Left ventricle myocardium inferior (tissue), 1 donor: ENCODE measurements at regions not wholly inside any gene's neighbourhood (a gene's known extent, or its start where the extent isn't known, plus 50 kb on each side); places are given as distances from the start of the nearest gene placed in this dataset.

Source experiments
- DNase-seq: peaks from one replicate; pipeline ENCODE4 v3.0.0-alpha.2; 2020
- H3K27ac ChIP-seq: fragments of 200-600 bp; replicated peaks from 2 replicates; pipeline ENCODE4 v1.8.0; 2021
- H3K27me3 ChIP-seq: fragments of 200-600 bp; 2 replicates; pipeline ENCODE4 v1.8.0; 2021; ENCODE audit warnings: low read depth
- H3K36me3 ChIP-seq: fragments of 200-600 bp; 2 replicates; pipeline ENCODE4 v1.8.0; 2021
- H3K4me1 ChIP-seq: fragments of 200-600 bp; 2 replicates; pipeline ENCODE4 v1.8.0; 2021
- H3K4me3 ChIP-seq: fragments of 200-600 bp; 2 replicates; pipeline ENCODE4 v1.8.0; 2021; ENCODE audit warnings: mild to moderate bottlenecking, moderate library complexity
- H3K9me3 ChIP-seq: fragments of 200-600 bp; replicated peaks from 2 replicates; pipeline ENCODE4 v1.8.0; 2021
- intact Hi-C: fragments of 100-400 bp; cut with micrococcal nuclease; formaldehyde crosslinking; loops from one replicate; pipeline ENCODE4 v1.11.0; 2022
- TF ChIP-seq, protein P1 (sequence below): fragments of 200-600 bp; IDR thresholded peaks from 2 replicates; pipeline ENCODE4 v1.8.0; 2021; ENCODE audit warnings: antibody characterized with exemption, mild to moderate bottlenecking, borderline replicate concordance
- donor health status: DM: no; HTN: yes; CAD: no; lungs with severe emphysema.

DNA sequence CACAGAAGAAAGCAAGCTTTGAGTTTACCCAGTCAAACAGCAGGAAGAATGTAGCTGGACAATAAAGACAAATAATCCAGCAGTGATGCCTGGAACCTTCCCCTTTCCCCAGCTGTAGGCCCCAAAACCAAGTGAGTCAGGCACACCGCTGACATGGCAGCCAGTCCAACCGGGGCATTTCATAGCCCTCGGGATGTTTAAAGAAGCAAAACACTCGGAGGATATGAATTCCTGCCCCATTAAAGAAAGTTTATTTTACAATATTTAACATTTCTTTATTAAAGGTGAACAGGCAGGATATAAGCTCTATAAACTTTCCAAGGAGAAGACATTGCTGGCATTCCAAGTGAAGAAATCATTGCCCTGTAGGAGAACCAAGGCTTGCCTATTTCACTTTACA lies 507.6 kb upstream of the TNP1 start:
- H3K27me3 ChIP-seq, result no peaks in the 10 kb centered on the region
- TF ChIP-seq, protein P1, sequence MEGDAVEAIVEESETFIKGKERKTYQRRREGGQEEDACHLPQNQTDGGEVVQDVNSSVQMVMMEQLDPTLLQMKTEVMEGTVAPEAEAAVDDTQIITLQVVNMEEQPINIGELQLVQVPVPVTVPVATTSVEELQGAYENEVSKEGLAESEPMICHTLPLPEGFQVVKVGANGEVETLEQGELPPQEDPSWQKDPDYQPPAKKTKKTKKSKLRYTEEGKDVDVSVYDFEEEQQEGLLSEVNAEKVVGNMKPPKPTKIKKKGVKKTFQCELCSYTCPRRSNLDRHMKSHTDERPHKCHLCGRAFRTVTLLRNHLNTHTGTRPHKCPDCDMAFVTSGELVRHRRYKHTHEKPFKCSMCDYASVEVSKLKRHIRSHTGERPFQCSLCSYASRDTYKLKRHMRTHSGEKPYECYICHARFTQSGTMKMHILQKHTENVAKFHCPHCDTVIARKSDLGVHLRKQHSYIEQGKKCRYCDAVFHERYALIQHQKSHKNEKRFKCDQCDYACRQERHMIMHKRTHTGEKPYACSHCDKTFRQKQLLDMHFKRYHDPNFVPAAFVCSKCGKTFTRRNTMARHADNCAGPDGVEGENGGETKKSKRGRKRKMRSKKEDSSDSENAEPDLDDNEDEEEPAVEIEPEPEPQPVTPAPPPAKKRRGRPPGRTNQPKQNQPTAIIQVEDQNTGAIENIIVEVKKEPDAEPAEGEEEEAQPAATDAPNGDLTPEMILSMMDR, result no peak
- H3K4me1 ChIP-seq, result peaks cover 14% of the 10 kb centered on the region

DNA sequence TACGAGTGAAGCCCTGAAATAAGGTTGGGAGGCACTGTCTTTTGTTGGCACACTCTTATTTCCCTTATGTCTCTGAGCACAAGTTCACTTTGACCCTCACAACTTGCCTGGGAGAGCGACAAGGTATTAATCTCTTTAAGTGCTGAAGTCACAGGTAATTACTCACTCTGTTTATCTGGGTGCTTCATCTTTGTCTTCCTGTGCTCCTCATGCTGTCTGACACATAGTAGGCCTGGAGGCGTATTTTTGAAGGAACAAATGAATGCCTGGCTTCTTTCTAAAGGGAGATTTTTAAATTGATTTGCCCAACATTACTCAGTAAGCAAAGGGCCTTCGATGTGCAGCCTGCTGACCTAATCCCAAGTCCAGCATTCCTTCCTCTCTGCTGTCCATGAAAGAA lies 507.1 kb upstream of the TNP1 start:
- Histone ChIP-seq H3K27ac (no peak overlapping the region), H3K4me3 (no peak overlapping the region), H3K36me3 (no peaks in the 10 kb centered on the region), H3K4me1 (peaks cover 13% of the 10 kb centered on the region), H3K27me3 (no peaks in the 10 kb centered on the region), H3K9me3 (no peaks in the 10 kb centered on the region)
- TF ChIP-seq, protein P1, result no peak
- intact Hi-C loops, result no loop called here
- DNase-seq, result no peak

More for the DNA sequence above, 507.6 kb upstream of the TNP1 start:
- DNase-seq, result no peak
- no peaks in the 10 kb centered on the region for H3K9me3 ChIP-seq
- no peak overlapping the region for H3K27ac ChIP-seq
- intact Hi-C loops, result no loop called here
- H3K4me3 ChIP-seq, result no peak overlapping the region
- no peaks in the 10 kb centered on the region for H3K36me3 ChIP-seq

DNA sequence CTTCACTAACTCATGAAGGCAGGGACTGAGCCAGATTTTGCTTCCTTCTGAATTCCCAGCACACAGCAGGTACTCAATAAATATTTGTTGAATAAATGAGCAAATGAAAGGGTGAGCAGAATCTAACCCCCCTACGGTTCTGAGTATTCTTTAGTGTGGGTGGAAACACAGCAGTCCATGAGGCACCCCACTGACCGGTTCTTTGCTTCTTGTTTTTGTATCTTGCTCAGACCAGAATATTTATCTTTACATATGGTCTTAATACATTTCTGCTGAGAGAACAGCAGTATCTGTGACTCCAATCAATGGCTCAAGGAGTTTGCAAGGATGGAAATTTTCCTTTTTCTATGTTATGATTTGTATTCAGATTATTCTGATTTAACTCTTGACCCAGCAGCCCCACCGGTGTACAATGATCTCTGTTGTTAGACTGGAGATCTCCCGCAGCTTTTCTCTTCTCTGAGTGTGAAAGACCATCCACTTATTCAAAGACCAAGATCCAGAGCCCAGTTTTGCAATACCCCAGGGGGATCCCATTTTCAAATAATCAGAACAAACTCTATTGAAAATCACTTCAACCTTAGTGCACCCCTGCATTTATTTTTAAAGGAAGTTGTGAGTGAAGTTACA lies 506.5 kb upstream of the TNP1 start:
- H3K27ac ChIP-seq, result no peak overlapping the region
- intact Hi-C loops, result no loop called here
- no peaks in the 10 kb centered on the region for H3K9me3 ChIP-seq
- peaks cover 13% of the 10 kb centered on the region for H3K4me1 ChIP-seq
- no peak for DNase-seq
- no peaks in the 10 kb centered on the region for H3K27me3 ChIP-seq
- H3K36me3 ChIP-seq, result no peaks in the 10 kb centered on the region
- TF ChIP-seq, protein P1, result no peak
- no peak overlapping the region for H3K4me3 ChIP-seq

DNA sequence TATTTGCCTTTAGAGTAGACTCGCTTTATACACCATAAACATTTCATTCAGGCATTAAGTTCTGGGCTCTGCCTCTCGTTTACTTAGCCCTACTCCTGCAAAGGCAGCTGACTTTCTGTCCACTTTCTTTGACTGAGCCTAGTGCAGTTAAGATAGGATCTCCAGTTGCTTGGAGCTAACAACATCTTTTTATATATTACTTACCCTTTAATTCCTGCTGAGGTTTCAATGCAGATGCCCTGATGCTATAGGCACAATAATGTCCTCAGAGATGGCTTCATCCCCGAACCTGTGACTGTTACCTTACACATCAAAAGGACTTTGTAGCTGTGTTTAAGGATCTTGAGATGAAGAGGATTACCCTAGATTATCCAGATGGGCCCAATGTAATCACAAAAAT lies 505.8 kb upstream of the TNP1 start:
- peaks cover 17% of the 10 kb centered on the region for H3K4me1 ChIP-seq
- no peak for DNase-seq

DNA sequence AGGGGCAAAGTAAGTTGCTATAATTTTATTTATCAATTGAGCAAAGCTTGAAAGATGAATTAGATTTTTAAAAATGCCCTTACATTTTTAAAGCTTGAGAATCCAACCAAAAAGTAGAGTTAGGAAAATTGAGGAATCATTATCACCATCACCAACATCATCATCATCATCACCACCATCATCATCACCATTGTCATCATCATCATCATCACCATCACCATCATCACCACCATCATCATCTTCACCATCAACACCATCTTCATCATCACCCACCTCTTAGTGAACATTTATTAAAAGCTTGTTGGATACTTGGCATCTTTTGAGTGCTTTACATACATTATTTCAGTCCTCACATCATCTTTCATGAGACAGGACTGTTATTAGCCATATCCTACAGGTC lies 504.4 kb upstream of the TNP1 start:
- H3K36me3 ChIP-seq, result no peaks in the 10 kb centered on the region
- H3K27ac ChIP-seq, result no peak overlapping the region
- TF ChIP-seq, protein P1, result no peak
- intact Hi-C loops, result no loop called here
- H3K4me3 ChIP-seq, result no peak overlapping the region
- H3K9me3 ChIP-seq, result no peaks in the 10 kb centered on the region
- peaks cover 29% of the 10 kb centered on the region for H3K4me1 ChIP-seq
- H3K27me3 ChIP-seq, result no peaks in the 10 kb centered on the region
- DNase-seq, result no peak

More for the DNA sequence above, 505.8 kb upstream of the TNP1 start:
- intact Hi-C loops, result no loop called here
- H3K27ac ChIP-seq, result no peak overlapping the region
- H3K27me3 ChIP-seq, result no peaks in the 10 kb centered on the region
- H3K9me3 ChIP-seq, result no peaks in the 10 kb centered on the region
- H3K4me3 ChIP-seq, result no peak overlapping the region
- TF ChIP-seq, protein P1, result no peak
- no peaks in the 10 kb centered on the region for H3K36me3 ChIP-seq

DNA sequence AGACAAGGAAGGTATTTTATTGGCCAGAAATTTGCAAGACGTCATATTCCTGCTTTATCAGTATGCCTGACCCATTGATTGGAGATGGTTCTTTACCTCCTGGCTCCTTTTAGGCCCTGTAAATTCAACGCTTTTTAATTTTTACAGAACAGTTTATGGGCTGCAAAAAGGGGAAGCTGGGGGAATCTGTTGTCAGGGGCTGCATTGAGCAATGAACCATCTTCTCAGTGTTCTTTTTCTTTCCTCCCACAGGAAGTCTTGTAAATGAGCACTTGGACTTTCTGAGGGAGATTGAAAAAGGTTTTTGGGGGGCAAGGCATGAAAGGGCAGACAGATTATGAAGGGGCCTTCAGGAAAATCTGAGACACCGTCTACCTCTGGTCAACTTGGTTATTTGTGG lies 503.6 kb upstream of the TNP1 start:
- Histone ChIP-seq H3K4me1 (peaks cover 29% of the 10 kb centered on the region), H3K27ac (no peak overlapping the region), H3K9me3 (no peaks in the 10 kb centered on the region), H3K4me3 (no peak overlapping the region), H3K27me3 (no peaks in the 10 kb centered on the region), H3K36me3 (no peaks in the 10 kb centered on the region)
- TF ChIP-seq, protein P1, result no peak
- no peak for DNase-seq
- intact Hi-C loops, result no loop called here
